Sigmoid colon (tissue), 4 donors: ENCODE measurements at regions not wholly inside any gene's neighbourhood (a gene's known extent, or its start where the extent isn't known, plus 50 kb on each side); places are given as distances from the start of the nearest gene placed in this dataset.

ENCODE experiments used
- EP300 ChIP-seq, 4 donors: sonication (generic); formaldehyde crosslinking; IDR thresholded peaks; one replicate each; pipeline ENCODE4 v1.6.1; 2017; ENCODE audit warnings: antibody characterized with exemption in 4 of 4
- POLR2A ChIP-seq, 2 donors: fragments of 450-650 bp; IDR thresholded peaks; one replicate each; pipeline ENCODE4 v1.6.1; 2016; ENCODE audit warnings: antibody characterized with exemption in 2 of 2, mild to moderate bottlenecking in 2 of 2, moderate library complexity in 2 of 2
- POLR2AphosphoS5 ChIP-seq, 4 donors: sonication (generic); formaldehyde crosslinking; IDR thresholded peaks; one replicate each; pipeline ENCODE4 v1.6.1; 2017; ENCODE audit warnings: antibody characterized with exemption in 4 of 4
- TF ChIP-seq, protein P1 (sequence below), 4 experiments: fragments of 450-650 bp in 3 of 4; fragments of 200-600 bp in 1 of 4; IDR thresholded peaks; one replicate each; pipeline ENCODE4 v1.5.1; 2016 to 2019; ENCODE audit warnings: antibody characterized with exemption in 4 of 4, mild to moderate bottlenecking in 3 of 4, moderate library complexity in 2 of 4

DNA sequence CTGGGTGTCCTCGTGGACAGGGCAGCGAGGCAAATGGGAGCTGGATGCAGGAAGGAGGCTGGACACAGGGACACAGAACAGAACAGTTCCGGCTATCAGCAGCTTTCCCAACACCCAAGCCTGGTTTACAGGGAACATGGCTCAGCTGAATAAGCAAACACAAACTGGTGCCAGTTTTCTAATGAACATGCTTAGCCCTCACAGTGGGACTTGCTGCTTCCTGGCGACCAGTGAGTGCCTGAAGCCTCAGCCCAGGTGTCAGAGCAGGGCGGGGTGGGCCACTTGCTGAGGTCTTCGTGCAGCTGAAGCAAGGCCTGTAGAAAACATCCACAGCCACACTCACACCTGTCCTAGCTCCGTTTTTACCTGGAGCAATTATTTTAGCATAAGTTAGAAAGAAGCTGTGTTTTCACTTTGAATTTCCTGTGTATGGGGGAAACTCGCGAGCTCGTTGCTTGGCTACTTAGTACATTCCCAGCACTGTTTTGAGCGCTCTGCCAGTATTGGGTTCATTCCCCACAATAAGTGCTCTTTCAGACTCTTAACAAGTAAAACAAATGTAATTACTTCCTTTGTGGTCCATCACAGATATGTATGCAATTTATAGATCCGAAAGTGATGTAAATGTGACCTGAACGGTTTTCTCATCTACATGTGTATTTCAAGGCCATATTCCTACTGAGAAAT is 261.2 kb upstream of the SHH start:
- TF ChIP-seq, protein P1, sequence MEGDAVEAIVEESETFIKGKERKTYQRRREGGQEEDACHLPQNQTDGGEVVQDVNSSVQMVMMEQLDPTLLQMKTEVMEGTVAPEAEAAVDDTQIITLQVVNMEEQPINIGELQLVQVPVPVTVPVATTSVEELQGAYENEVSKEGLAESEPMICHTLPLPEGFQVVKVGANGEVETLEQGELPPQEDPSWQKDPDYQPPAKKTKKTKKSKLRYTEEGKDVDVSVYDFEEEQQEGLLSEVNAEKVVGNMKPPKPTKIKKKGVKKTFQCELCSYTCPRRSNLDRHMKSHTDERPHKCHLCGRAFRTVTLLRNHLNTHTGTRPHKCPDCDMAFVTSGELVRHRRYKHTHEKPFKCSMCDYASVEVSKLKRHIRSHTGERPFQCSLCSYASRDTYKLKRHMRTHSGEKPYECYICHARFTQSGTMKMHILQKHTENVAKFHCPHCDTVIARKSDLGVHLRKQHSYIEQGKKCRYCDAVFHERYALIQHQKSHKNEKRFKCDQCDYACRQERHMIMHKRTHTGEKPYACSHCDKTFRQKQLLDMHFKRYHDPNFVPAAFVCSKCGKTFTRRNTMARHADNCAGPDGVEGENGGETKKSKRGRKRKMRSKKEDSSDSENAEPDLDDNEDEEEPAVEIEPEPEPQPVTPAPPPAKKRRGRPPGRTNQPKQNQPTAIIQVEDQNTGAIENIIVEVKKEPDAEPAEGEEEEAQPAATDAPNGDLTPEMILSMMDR (IDR thresholded peaks at IDR 0.05) = no peak
- TF ChIP-seq POLR2AphosphoS5 (IDR thresholded peaks at IDR 0.05) = no peak
- no peak for TF ChIP-seq POLR2A (IDR thresholded peaks at IDR 0.05)
- no peak for TF ChIP-seq EP300 (IDR thresholded peaks at IDR 0.05)
